ENCODE measurements at regions not wholly inside any gene's neighbourhood (a gene's known extent, or its start where the extent isn't known, plus 50 kb on each side); places are given as distances from the start of the nearest gene placed in this dataset.

DNA sequence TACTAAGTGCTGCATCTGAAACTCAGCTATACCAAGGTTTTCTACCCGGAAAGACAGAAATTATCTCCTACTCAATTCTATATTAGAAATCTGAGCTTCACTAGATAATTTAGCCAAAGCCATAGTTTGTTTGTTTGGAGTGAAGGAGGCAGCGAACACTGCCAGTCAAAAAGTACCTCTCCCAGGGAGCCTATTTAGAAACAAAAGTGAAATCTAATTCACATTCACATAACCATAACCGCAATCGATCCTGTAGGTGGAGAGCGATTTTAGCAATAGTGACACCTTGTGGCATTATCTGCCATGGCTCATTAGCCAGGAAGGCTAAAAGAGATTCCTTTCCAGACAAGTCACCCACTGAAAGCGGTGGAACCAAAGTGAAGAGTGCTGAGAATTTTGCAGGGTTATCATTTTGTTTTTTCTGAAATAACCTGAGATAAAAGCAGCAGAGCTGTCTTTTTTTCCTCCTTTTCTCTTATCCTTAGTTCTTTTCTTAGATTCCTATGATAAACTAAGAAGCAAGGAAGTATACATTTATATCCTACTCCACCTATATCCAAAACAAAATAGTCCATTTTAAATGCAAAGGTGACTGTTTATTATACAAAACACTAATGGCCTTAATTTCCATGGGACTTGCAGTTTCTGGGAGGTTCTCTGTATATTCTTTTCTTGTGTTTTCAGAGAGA is 83.7 kb upstream of the BET1 start (continued):
- TF ChIP-seq, protein P1, sequence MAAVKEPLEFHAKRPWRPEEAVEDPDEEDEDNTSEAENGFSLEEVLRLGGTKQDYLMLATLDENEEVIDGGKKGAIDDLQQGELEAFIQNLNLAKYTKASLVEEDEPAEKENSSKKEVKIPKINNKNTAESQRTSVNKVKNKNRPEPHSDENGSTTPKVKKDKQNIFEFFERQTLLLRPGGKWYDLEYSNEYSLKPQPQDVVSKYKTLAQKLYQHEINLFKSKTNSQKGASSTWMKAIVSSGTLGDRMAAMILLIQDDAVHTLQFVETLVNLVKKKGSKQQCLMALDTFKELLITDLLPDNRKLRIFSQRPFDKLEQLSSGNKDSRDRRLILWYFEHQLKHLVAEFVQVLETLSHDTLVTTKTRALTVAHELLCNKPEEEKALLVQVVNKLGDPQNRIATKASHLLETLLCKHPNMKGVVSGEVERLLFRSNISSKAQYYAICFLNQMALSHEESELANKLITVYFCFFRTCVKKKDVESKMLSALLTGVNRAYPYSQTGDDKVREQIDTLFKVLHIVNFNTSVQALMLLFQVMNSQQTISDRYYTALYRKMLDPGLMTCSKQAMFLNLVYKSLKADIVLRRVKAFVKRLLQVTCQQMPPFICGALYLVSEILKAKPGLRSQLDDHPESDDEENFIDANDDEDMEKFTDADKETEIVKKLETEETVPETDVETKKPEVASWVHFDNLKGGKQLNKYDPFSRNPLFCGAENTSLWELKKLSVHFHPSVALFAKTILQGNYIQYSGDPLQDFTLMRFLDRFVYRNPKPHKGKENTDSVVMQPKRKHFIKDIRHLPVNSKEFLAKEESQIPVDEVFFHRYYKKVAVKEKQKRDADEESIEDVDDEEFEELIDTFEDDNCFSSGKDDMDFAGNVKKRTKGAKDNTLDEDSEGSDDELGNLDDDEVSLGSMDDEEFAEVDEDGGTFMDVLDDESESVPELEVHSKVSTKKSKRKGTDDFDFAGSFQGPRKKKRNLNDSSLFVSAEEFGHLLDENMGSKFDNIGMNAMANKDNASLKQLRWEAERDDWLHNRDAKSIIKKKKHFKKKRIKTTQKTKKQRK (IDR thresholded peaks at IDR 0.05; ENCODE audit: borderline replicate concordance, low read depth, low read length) = no peak
- TF ChIP-seq NCOA6 (IDR thresholded peaks at IDR 0.05) (no peak), ZNF282 (CRISPR knock-in tag; IDR thresholded peaks at IDR 0.05) (no peak), NCOA1 (IDR thresholded peaks at IDR 0.05; ENCODE audit: low read depth) (no peak), RBFOX2 (IDR thresholded peaks at IDR 0.05; ENCODE audit: low read depth, low read length) (no peak), SMC3 (conservative IDR thresholded peaks at IDR 0.05; ENCODE audit: insufficient read depth, low read depth, low read length) (peak; percentile 74)
- TF ChIP-seq, protein P2, sequence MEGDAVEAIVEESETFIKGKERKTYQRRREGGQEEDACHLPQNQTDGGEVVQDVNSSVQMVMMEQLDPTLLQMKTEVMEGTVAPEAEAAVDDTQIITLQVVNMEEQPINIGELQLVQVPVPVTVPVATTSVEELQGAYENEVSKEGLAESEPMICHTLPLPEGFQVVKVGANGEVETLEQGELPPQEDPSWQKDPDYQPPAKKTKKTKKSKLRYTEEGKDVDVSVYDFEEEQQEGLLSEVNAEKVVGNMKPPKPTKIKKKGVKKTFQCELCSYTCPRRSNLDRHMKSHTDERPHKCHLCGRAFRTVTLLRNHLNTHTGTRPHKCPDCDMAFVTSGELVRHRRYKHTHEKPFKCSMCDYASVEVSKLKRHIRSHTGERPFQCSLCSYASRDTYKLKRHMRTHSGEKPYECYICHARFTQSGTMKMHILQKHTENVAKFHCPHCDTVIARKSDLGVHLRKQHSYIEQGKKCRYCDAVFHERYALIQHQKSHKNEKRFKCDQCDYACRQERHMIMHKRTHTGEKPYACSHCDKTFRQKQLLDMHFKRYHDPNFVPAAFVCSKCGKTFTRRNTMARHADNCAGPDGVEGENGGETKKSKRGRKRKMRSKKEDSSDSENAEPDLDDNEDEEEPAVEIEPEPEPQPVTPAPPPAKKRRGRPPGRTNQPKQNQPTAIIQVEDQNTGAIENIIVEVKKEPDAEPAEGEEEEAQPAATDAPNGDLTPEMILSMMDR (IDR thresholded peaks at IDR 0.05 in 2 of 3, conservative IDR thresholded peaks at IDR 0.05 in 1 of 3; ENCODE audit: insufficient read depth in 2 of 3, low read depth in 1 of 3, low read length in 3 of 3) = peak; percentile 74 to 79 (median 77)
- TF ChIP-seq, protein P3, sequence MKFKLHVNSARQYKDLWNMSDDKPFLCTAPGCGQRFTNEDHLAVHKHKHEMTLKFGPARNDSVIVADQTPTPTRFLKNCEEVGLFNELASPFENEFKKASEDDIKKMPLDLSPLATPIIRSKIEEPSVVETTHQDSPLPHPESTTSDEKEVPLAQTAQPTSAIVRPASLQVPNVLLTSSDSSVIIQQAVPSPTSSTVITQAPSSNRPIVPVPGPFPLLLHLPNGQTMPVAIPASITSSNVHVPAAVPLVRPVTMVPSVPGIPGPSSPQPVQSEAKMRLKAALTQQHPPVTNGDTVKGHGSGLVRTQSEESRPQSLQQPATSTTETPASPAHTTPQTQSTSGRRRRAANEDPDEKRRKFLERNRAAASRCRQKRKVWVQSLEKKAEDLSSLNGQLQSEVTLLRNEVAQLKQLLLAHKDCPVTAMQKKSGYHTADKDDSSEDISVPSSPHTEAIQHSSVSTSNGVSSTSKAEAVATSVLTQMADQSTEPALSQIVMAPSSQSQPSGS (CRISPR knock-in tag; IDR thresholded peaks at IDR 0.05) = no peak
- TF ChIP-seq, protein P4, sequence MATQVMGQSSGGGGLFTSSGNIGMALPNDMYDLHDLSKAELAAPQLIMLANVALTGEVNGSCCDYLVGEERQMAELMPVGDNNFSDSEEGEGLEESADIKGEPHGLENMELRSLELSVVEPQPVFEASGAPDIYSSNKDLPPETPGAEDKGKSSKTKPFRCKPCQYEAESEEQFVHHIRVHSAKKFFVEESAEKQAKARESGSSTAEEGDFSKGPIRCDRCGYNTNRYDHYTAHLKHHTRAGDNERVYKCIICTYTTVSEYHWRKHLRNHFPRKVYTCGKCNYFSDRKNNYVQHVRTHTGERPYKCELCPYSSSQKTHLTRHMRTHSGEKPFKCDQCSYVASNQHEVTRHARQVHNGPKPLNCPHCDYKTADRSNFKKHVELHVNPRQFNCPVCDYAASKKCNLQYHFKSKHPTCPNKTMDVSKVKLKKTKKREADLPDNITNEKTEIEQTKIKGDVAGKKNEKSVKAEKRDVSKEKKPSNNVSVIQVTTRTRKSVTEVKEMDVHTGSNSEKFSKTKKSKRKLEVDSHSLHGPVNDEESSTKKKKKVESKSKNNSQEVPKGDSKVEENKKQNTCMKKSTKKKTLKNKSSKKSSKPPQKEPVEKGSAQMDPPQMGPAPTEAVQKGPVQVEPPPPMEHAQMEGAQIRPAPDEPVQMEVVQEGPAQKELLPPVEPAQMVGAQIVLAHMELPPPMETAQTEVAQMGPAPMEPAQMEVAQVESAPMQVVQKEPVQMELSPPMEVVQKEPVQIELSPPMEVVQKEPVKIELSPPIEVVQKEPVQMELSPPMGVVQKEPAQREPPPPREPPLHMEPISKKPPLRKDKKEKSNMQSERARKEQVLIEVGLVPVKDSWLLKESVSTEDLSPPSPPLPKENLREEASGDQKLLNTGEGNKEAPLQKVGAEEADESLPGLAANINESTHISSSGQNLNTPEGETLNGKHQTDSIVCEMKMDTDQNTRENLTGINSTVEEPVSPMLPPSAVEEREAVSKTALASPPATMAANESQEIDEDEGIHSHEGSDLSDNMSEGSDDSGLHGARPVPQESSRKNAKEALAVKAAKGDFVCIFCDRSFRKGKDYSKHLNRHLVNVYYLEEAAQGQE (IDR thresholded peaks at IDR 0.05; ENCODE audit: borderline replicate concordance) = peak; percentile 72; the same call in 1 of the 2 replicates
- TF ChIP-seq, protein P4 (CRISPR knock-in tag; IDR thresholded peaks at IDR 0.05; ENCODE audit: low read depth) = no peak
